Upper lobe of right lung (tissue), 1 donor: ENCODE measurements at regions not wholly inside any gene's neighbourhood (a gene's known extent, or its start where the extent isn't known, plus 50 kb on each side); places are given as distances from the start of the nearest gene placed in this dataset.

ENCODE experiments used
- ATAC-seq: fragments of 200-7000 bp; cut with Tn5 transposase; one replicate; pipeline ENCODE4 v1.9.1; 2020; ENCODE audit warnings: mild to moderate bottlenecking, moderate library complexity
- DNase-seq: peaks from one replicate; pipeline ENCODE4 v3.0.0-alpha.2; 2020
- H3K27ac ChIP-seq: fragments of 200-600 bp; one replicate; pipeline ENCODE4 v1.8.0; 2022
- H3K27me3 ChIP-seq: fragments of 200-600 bp; one replicate; pipeline ENCODE4 v1.8.0; 2022; ENCODE audit warnings: mild to moderate bottlenecking
- H3K36me3 ChIP-seq: fragments of 200-600 bp; one replicate; pipeline ENCODE4 v1.8.0; 2022
- H3K4me1 ChIP-seq: fragments of 200-600 bp; one replicate; pipeline ENCODE4 v1.8.0; 2022
- H3K4me3 ChIP-seq: fragments of 200-600 bp; one replicate; pipeline ENCODE4 v1.8.0; 2022; ENCODE audit warnings: mild to moderate bottlenecking
- H3K9me3 ChIP-seq: fragments of 200-600 bp; one replicate; pipeline ENCODE4 v1.8.0; 2022
- intact Hi-C: fragments of 100-400 bp; cut with DNase I; formaldehyde crosslinking; loops from one replicate; pipeline ENCODE4 v1.11.0; 2022
- TF ChIP-seq, protein P1 (sequence below): fragments of 200-600 bp; IDR thresholded peaks from one replicate; pipeline ENCODE4 v1.8.0; 2022; ENCODE audit warnings: antibody characterized with exemption
- donor health status: DM: no; HTN: yes; CAD: no; lungs with severe emphysema.

DNA sequence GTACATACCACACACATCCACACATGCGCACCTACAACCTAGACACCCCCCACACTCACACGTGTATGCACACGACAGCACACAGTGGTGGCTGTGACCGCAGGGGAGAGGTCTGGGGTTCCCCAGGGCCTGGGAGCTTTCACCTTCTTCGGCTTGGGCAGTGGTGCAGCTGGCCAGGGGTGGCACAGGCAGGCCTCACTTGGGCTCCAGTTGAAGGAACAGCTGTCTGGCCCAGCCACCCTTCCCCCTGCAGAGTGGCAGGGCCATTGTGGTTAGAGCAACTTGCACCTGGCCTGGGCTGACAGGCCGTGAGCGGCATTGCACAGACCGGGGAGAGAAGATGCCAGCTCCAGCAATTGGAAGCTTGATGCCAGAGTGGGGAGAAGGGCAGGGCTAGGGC lies 114.5 kb upstream of the GSE1 start:
- Histone ChIP-seq H3K27me3 (no peaks in the 10 kb centered on the region), H3K4me3 (no peak overlapping the region), H3K9me3 (no peaks in the 10 kb centered on the region), H3K36me3 (no peaks in the 10 kb centered on the region), H3K27ac (no peak overlapping the region), H3K4me1 (no peaks in the 10 kb centered on the region)
- ATAC-seq (no peak), DNase-seq (no peak)
- intact Hi-C loops = no loop called here
- TF ChIP-seq, protein P1, sequence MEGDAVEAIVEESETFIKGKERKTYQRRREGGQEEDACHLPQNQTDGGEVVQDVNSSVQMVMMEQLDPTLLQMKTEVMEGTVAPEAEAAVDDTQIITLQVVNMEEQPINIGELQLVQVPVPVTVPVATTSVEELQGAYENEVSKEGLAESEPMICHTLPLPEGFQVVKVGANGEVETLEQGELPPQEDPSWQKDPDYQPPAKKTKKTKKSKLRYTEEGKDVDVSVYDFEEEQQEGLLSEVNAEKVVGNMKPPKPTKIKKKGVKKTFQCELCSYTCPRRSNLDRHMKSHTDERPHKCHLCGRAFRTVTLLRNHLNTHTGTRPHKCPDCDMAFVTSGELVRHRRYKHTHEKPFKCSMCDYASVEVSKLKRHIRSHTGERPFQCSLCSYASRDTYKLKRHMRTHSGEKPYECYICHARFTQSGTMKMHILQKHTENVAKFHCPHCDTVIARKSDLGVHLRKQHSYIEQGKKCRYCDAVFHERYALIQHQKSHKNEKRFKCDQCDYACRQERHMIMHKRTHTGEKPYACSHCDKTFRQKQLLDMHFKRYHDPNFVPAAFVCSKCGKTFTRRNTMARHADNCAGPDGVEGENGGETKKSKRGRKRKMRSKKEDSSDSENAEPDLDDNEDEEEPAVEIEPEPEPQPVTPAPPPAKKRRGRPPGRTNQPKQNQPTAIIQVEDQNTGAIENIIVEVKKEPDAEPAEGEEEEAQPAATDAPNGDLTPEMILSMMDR = no peak

DNA sequence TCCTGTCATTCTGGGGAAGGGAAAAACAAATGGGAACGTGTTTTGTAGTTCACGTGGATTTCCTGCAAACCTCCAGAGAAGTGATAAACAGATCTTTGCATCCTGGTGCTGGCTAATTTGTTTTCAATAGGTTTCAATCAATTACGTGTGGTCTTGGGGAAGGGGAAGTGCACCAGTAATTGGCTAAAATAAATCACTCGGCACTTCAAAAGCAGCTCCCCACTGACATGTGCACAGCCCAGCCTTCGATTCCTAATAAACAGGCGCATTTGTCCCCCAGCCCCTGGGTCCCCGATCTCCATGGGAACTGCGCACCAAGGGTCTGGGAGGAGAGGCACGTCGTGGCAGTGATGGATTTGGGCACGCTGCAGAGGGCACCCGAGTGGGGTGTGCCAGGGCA lies 112.9 kb upstream of the GSE1 start:
- Histone ChIP-seq H3K4me1 (no peaks in the 10 kb centered on the region), H3K9me3 (no peaks in the 10 kb centered on the region), H3K4me3 (no peak overlapping the region), H3K27ac (no peak overlapping the region), H3K36me3 (no peaks in the 10 kb centered on the region), H3K27me3 (no peaks in the 10 kb centered on the region)
- intact Hi-C loops = no loop called here
- DNase-seq = no peak
- TF ChIP-seq, protein P1 = no peak
- ATAC-seq = no peak

DNA sequence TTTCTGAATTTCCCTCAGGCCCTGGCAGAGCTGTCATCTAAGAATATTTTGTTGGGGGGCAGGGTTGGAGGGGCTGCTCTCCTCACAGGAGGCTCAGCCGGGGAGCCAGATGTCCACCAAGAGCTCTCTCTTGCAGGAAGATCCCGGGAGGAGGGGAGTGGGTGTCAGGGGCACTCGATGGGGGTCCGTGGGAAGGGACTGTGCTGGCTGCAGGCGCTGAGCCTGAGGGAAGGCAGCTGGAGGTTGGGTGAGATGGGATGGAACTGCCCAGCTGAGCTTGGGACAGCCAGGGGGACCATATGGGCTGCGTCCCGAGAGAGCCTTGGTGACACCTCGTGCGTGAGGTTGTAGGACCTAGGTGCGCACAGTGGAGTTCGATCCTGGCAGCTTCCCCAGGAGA lies 111.2 kb upstream of the GSE1 start:
- Histone ChIP-seq H3K4me3 (no peak overlapping the region), H3K4me1 (no peaks in the 10 kb centered on the region), H3K36me3 (no peaks in the 10 kb centered on the region), H3K27me3 (no peaks in the 10 kb centered on the region), H3K9me3 (no peaks in the 10 kb centered on the region), H3K27ac (no peak overlapping the region)
- intact Hi-C loops = no loop called here
- TF ChIP-seq, protein P1 = no peak
- ATAC-seq (no peak), DNase-seq (no peak)

DNA sequence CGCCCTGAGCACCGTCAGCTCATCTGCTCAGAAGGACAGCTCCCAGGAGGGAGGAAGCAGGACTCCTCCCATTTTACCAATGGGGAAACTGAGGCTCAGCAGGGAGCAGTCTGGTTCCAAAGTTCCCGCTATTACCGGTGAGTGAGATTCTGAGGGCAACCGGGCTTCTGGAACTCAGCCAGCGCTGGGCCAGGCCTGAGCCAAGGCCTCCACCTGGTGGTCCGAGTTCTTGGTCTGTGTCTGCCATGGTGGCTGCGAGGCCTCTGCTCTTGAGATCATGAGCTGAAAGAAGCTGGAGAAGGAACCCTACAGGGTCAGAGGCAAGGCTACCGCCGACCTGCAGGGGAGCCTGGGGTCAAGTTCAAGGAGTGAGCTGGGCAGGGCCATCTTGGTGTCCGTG lies 110.8 kb upstream of the GSE1 start:
- TF ChIP-seq, protein P1 = no peak

DNA sequence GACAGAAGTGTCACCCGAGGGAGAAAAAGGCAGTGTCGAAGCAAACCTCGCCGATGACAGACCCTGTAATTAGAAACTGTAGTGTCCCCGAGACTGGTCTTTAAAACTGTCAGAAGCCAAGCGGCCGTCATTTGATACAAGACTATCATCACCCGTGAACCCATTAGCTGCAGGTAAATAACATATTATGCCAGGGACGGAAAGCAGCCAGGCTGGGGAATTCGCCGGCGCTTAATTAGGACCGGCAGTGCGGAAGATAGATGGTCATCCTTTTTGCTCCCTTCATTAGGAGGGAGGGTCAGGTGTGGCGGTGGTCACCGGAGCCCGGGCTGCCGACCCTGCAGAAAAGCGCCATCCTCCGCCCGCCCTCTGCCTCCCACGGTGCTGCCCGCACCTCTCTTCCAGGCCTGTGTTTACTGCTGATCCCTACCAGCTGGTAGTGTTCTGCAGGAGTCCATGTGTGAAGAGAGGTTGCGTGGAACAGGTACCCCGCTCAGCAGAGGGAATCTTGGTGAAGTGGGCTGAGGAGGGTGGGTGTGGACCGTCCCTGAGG lies 109.4 kb upstream of the GSE1 start:
- TF ChIP-seq, protein P1 = no peak
- DNase-seq (no peak), ATAC-seq (no peak)
- peaks cover 6% of the 10 kb centered on the region for H3K4me1 ChIP-seq
- H3K27ac ChIP-seq = no peak overlapping the region
- H3K9me3 ChIP-seq = no peaks in the 10 kb centered on the region
- no peak overlapping the region for H3K4me3 ChIP-seq
- intact Hi-C loops = no loop called here
- no peaks in the 10 kb centered on the region for H3K36me3 ChIP-seq
- no peaks in the 10 kb centered on the region for H3K27me3 ChIP-seq

More for the DNA sequence above, 110.8 kb upstream of the GSE1 start:
- no peak overlapping the region for H3K4me3 ChIP-seq
- H3K27me3 ChIP-seq = no peaks in the 10 kb centered on the region
- ATAC-seq = no peak
- no peak overlapping the region for H3K27ac ChIP-seq
- H3K9me3 ChIP-seq = no peaks in the 10 kb centered on the region
- H3K4me1 ChIP-seq = peaks cover 2% of the 10 kb centered on the region
- intact Hi-C loops = no loop called here
- no peak for DNase-seq
- H3K36me3 ChIP-seq = no peaks in the 10 kb centered on the region

DNA sequence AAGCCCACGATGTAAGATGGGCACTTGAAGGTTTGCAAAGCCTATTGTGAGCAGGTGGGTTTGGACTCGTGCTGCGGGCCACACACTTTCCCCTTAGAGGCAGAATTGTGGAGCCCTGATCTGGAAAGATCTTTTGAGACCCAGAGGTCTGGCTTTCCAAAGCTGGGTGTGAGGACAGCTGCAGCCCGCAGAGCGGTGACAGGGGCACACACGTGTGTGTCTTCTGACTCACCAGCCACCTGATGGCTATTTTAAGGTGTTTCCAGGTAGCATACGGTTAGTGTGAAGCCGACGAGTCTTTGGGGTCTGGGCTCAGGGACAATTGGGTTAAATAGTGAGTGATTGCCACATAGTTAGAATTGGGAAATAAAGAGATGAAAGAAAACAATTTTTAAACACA lies 108.9 kb upstream of the GSE1 start:
- H3K9me3 ChIP-seq = no peaks in the 10 kb centered on the region
- H3K27me3 ChIP-seq = no peaks in the 10 kb centered on the region
- TF ChIP-seq, protein P1 = no peak
- no peak overlapping the region for H3K4me3 ChIP-seq
- peaks cover 6% of the 10 kb centered on the region for H3K4me1 ChIP-seq
- intact Hi-C loops = no loop called here
- no peak for ATAC-seq
- no peaks in the 10 kb centered on the region for H3K36me3 ChIP-seq
- no peak overlapping the region for H3K27ac ChIP-seq
- DNase-seq = no peak
